Endothelial cell (in vitro differentiated cells): ENCODE measurements at regions not wholly inside any gene's neighbourhood (a gene's known extent, or its start where the extent isn't known, plus 50 kb on each side); places are given as distances from the start of the nearest gene placed in this dataset.

Experiments
- DNase-seq: peaks from one replicate; pipeline ENCODE4 v3.0.0; 2021; ENCODE audit warnings: low spot score
- H3K27ac Mint-ChIP-seq: one replicate; pipeline ENCODE4 v1.8.0; 2021; ENCODE audit warnings: mixed read lengths, inconsistent platforms; ENCODE audit not compliant: unreplicated experiment
- H3K27me3 Mint-ChIP-seq: one replicate; pipeline ENCODE4 v1.8.0; 2021; ENCODE audit warnings: mild to moderate bottlenecking, moderate library complexity, mixed read lengths, inconsistent platforms; ENCODE audit not compliant: unreplicated experiment
- H3K36me3 Mint-ChIP-seq: one replicate; pipeline ENCODE4 v1.8.0; 2021; ENCODE audit warnings: mild to moderate bottlenecking, low read depth, mixed read lengths, inconsistent platforms; ENCODE audit not compliant: unreplicated experiment
- H3K4me1 Mint-ChIP-seq: one replicate; pipeline ENCODE4 v1.8.0; 2021; ENCODE audit warnings: mild to moderate bottlenecking, mixed read lengths, inconsistent platforms; ENCODE audit not compliant: unreplicated experiment
- H3K4me3 Mint-ChIP-seq: one replicate; pipeline ENCODE4 v1.8.0; 2021; ENCODE audit warnings: mild to moderate bottlenecking, mixed read lengths, inconsistent platforms; ENCODE audit not compliant: unreplicated experiment
- H3K9me3 Mint-ChIP-seq: one replicate; pipeline ENCODE4 v1.8.0; 2021; ENCODE audit warnings: mixed read lengths, inconsistent platforms; ENCODE audit not compliant: unreplicated experiment
- CTCF ChIP-seq: fragments of 200-600 bp; sonication (generic); IDR thresholded peaks from one replicate; pipeline ENCODE4 v1.5.0; 2021; ENCODE audit warnings: antibody characterized with exemption; ENCODE audit not compliant: unreplicated experiment

DNA sequence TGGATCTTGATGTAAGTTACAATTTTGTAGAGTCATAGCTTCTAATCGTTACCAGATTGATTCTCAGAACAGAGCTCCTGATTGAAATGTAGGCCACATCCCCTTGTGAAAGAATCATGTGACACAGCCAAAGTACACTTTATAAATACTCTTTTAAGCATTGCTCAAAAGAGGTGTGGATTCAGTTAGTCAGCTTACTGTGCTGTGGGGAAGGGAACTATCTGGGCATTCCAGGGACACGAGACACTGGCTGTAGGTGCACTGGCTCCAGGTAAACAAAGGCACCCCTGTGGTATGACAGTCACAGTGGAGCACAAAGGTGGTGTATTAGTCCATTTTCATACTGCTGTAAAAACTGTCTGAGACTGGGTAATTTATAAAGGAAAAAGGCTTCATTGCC, 222.8 kb downstream of the LIG4 start:
- no peak for DNase-seq
- Mint-ChIP-seq H3K9me3 (no peaks in the 10 kb centered on the region), H3K36me3 (no peaks in the 10 kb centered on the region), H3K27me3 (no peaks in the 10 kb centered on the region), H3K4me1 (peaks cover 2% of the 10 kb centered on the region), H3K27ac (no peak overlapping the region), H3K4me3 (no peak overlapping the region)
- TF ChIP-seq CTCF = no peak

DNA sequence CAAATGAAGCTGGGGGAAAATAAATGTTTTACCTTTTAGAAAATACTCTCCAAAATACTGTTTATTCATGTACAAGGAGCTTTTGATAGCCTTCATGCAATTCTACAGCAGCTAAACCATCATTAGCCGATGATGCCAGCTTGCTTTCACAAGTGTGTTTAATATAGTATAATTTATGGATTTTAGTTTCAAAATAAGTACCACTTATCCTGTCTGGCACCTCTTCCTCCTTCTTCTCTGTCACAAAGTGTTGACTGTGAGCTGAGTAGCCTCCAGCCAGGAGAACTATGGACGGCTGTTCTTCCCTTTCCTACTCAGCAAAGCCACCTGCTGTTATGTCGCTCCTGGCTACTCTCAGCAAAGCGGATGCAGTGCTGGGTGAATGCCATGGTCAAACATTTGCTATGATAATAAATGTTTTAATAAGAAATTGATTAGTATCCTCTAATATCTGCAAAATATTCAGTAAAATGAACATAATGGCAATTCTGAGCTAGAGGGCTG, 238.2 kb downstream of the LIG4 start:
- no peak for TF ChIP-seq CTCF
- Mint-ChIP-seq H3K36me3 (no peaks in the 10 kb centered on the region), H3K9me3 (no peaks in the 10 kb centered on the region), H3K27me3 (no peaks in the 10 kb centered on the region), H3K4me3 (no peak overlapping the region), H3K27ac (no peak overlapping the region), H3K4me1 (peaks cover 2% of the 10 kb centered on the region)
- DNase-seq = no peak

DNA sequence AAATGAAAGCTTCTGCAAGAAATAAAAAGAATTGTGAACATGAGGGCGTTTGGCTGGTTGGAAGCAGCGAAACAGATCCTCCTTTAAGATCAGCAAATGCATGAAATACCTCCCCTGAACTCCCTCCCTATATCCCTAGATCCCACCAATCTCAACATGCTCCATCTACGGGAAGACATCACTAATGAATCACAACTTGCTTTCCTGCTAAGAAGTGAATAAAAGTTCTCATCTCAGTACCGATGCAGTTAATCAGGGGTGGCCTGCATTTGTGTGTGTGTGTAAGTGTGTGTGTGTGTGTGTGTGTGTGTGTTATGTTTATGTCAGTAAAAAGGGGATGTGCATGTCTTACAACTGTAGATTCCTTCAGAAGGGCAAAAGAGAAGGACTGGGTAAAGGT, 238.7 kb downstream of the LIG4 start:
- DNase-seq = no peak
- H3K27me3 Mint-ChIP-seq = no peaks in the 10 kb centered on the region
- TF ChIP-seq CTCF = no peak

DNA sequence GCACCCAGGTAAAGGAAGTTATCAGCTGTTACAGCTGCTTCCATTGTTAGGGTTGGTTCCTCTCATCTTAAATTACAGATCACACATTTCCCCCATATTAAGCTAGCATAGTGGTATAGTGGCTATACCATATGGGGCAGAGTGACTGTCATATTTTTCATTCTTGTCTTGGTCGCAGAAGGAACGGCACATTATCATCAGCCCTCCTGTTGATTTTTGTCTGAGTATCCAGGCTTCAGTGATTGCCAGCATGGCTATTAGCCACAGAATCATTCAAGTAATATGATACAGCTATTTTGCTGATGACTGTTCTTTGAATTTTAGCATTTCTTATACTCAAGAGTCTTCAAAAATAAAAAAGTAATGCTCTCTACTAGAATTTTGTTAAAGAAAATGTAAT, 240.9 kb downstream of the LIG4 start:
- H3K4me1 Mint-ChIP-seq = peaks cover 2% of the 10 kb centered on the region
- H3K27ac Mint-ChIP-seq = no peak overlapping the region
- no peak for TF ChIP-seq CTCF
- no peak for DNase-seq
- no peak overlapping the region for H3K4me3 Mint-ChIP-seq
- H3K27me3 Mint-ChIP-seq = no peaks in the 10 kb centered on the region
- H3K9me3 Mint-ChIP-seq = no peaks in the 10 kb centered on the region
- no peaks in the 10 kb centered on the region for H3K36me3 Mint-ChIP-seq

More for the DNA sequence above, 238.7 kb downstream of the LIG4 start:
- no peaks in the 10 kb centered on the region for H3K9me3 Mint-ChIP-seq
- H3K27ac Mint-ChIP-seq = no peak overlapping the region
- peaks cover 2% of the 10 kb centered on the region for H3K4me1 Mint-ChIP-seq
- H3K4me3 Mint-ChIP-seq = no peak overlapping the region
- no peaks in the 10 kb centered on the region for H3K36me3 Mint-ChIP-seq

- Mint-ChIP-seq H3K9me3 (no peaks in the 10 kb centered on the region), H3K27ac (no peak overlapping the region), H3K27me3 (no peaks in the 10 kb centered on the region), H3K4me3 (no peak overlapping the region), H3K4me1 (no peaks in the 10 kb centered on the region), H3K36me3 (no peaks in the 10 kb centered on the region)
- no peak for DNase-seq
- no peak for TF ChIP-seq CTCF
Observed at GRCh38 chr13:107969546-107969945, 245.8 kb downstream of the LIG4 start.
